NCI-H146 treated with DMSO at 0.1 percent for 48 hours (cell line): ENCODE measurements at regions not wholly inside any gene's neighbourhood (a gene's known extent, or its start where the extent isn't known, plus 50 kb on each side); places are given as distances from the start of the nearest gene placed in this dataset.
"Not testable (repeated sequence)": the region's sequence is repeated elsewhere in the genome, so short reads cannot be mapped to it uniquely, and the experiment has no call there.

Experiments used
- DNase-seq: peaks from one replicate; lab custom pipeline; 2025; ENCODE audit not compliant: unreplicated experiment; lab: John Stamatoyannopoulos, UW

- DNase-seq = no peak
Observed at GRCh38 chr1:47656719-47657685, 219.2 kb downstream of the FOXD2 start.

- DNase-seq = no peak
Observed at GRCh38 chr1:47658161-47658920, 220.5 kb downstream of the FOXD2 start.

GRCh38 chr1:47659146-47659545 lies 221.3 kb downstream of the FOXD2 start:
- no peak for DNase-seq

GRCh38 chr1:47660622-47661021 lies 222.8 kb downstream of the FOXD2 start:
- no peak for DNase-seq

- no peak for DNase-seq
Observed at GRCh38 chr1:47661040-47661439, 223.2 kb downstream of the FOXD2 start.

GRCh38 chr1:47662068-47662467 lies 224.2 kb downstream of the FOXD2 start:
- no peak for DNase-seq

GRCh38 chr1:47663286-47663685 lies 225.4 kb downstream of the FOXD2 start:
- DNase-seq = no peak

GRCh38 chr1:47664356-47664755 lies 226.5 kb downstream of the FOXD2 start:
- DNase-seq = no peak

GRCh38 chr1:47664896-47665295 lies 227.1 kb downstream of the FOXD2 start:
- DNase-seq = not testable (repeated sequence)

- DNase-seq = no peak
Observed at GRCh38 chr1:47669081-47669585, 231.3 kb downstream of the FOXD2 start.

GRCh38 chr1:47672622-47673021 lies 234.8 kb downstream of the FOXD2 start:
- DNase-seq = no peak

- no peak for DNase-seq
Observed at GRCh38 chr1:47674189-47674588, 236.3 kb downstream of the FOXD2 start.

- DNase-seq = no peak
Observed at GRCh38 chr1:47675047-47675675, 237.3 kb downstream of the FOXD2 start.

- no peak for DNase-seq
Observed at GRCh38 chr1:47675721-47676120, 237.9 kb downstream of the FOXD2 start.

- no peak for DNase-seq
Observed at GRCh38 chr1:47676311-47677054, 238.6 kb downstream of the FOXD2 start.

GRCh38 chr1:47677241-47677940 lies 239.5 kb downstream of the FOXD2 start:
- DNase-seq = no peak

GRCh38 chr1:47678464-47678980 lies 240.7 kb downstream of the FOXD2 start:
- DNase-seq = no peak

GRCh38 chr1:47679301-47679791 lies 241.5 kb downstream of the FOXD2 start:
- DNase-seq = no peak

GRCh38 chr1:47679826-47680225 lies 242.0 kb downstream of the FOXD2 start:
- no peak for DNase-seq
